ENCODE measurements at regions not wholly inside any gene's neighbourhood (a gene's known extent, or its start where the extent isn't known, plus 50 kb on each side); places are given as distances from the start of the nearest gene placed in this dataset.

- no peak for TF ChIP-seq CTCF (IDR thresholded peaks at IDR 0.05; ENCODE audit: insufficient read depth, low read length, poor library complexity, severe bottlenecking)
- no peak for TF ChIP-seq EZH2phosphoT487 (conservative IDR thresholded peaks at IDR 0.05; ENCODE audit: low read length)
Observed at GRCh38 chr7:14954035-14954434, 51.5 kb upstream of the DGKB start.
